ENCODE measurements at regions not wholly inside any gene's neighbourhood (a gene's known extent, or its start where the extent isn't known, plus 50 kb on each side); places are given as distances from the start of the nearest gene placed in this dataset.

DNA sequence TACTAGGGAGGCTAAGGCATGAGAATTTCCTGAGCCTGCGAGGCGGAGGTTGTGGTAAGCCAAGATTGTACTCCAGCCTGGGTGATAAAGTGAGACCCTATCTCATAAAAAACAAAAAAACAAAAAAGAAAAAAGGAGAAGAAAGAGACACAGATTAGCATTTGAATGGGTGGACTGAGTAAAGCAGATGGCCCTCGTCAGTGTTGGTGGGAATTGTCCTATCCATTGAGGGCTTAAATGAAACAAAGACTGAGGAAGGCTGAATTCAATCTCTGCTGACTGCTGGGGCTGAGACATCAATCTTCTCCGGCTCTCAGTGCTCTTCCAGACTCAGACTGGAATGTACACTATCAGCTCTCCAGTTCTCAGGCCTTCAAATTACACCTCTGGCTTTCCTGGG, 136.8 kb downstream of the SLC7A11 start:
- Histone ChIP-seq H3K27ac (ENCODE audit: low read depth in 1 of 2, low read length in 2 of 2) (no peak overlapping the region), H3K9me3 (ENCODE audit: control insufficient read depth in 4 of 4, low read length in 3 of 4) (peaks cover 0 to 2% (median 0%) of the 10 kb centered on the region in 4 donors), H3K36me3 (ENCODE audit: control insufficient read depth in 4 of 4, insufficient read depth in 3 of 4, low read depth in 1 of 4, low read length in 3 of 4) (no peaks in the 10 kb centered on the region), H3K9ac (ENCODE audit: low read depth in 1 of 2, low read length in 2 of 2) (no peak overlapping the region), H3K4me3 (ENCODE audit: low read depth in 1 of 3, low read length in 3 of 3) (no peak overlapping the region), H3K27me3 (ENCODE audit: control insufficient read depth in 4 of 4, insufficient read depth in 4 of 4, low read length in 3 of 4) (no peaks in the 10 kb centered on the region), H3K4me1 (ENCODE audit: control insufficient read depth in 4 of 4, insufficient read depth in 4 of 4, low read length in 3 of 4) (peaks cover 2 to 10% (median 5%) of the 10 kb centered on the region in 4 donors)
- WGBS, result 97% methylated on average over 4 of the region's 4 CpGs
- TF ChIP-seq HNF4A (conservative IDR thresholded peaks at IDR 0.05) (no peak), JUND (IDR thresholded peaks at IDR 0.05) (no peak), RXRA (IDR thresholded peaks at IDR 0.05) (no peak), EGR1 (IDR thresholded peaks at IDR 0.05; ENCODE audit: low read depth in 2 of 2) (no peak), HNF4G (IDR thresholded peaks at IDR 0.05) (no peak), YY1 (IDR thresholded peaks at IDR 0.05) (no peak), RAD21 (IDR thresholded peaks at IDR 0.05) (no peak), GABPA (IDR thresholded peaks at IDR 0.05 in 1 of 2, conservative IDR thresholded peaks at IDR 0.05 in 1 of 2) (no peak), NR2F2 (IDR thresholded peaks at IDR 0.05) (no peak)
- TF ChIP-seq, protein P1, sequence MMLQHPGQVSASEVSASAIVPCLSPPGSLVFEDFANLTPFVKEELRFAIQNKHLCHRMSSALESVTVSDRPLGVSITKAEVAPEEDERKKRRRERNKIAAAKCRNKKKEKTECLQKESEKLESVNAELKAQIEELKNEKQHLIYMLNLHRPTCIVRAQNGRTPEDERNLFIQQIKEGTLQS (IDR thresholded peaks at IDR 0.05), result no peak
- TF ChIP-seq, protein P2, sequence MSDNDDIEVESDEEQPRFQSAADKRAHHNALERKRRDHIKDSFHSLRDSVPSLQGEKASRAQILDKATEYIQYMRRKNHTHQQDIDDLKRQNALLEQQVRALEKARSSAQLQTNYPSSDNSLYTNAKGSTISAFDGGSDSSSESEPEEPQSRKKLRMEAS (IDR thresholded peaks at IDR 0.05), result no peak
- TF ChIP-seq, protein P3, sequence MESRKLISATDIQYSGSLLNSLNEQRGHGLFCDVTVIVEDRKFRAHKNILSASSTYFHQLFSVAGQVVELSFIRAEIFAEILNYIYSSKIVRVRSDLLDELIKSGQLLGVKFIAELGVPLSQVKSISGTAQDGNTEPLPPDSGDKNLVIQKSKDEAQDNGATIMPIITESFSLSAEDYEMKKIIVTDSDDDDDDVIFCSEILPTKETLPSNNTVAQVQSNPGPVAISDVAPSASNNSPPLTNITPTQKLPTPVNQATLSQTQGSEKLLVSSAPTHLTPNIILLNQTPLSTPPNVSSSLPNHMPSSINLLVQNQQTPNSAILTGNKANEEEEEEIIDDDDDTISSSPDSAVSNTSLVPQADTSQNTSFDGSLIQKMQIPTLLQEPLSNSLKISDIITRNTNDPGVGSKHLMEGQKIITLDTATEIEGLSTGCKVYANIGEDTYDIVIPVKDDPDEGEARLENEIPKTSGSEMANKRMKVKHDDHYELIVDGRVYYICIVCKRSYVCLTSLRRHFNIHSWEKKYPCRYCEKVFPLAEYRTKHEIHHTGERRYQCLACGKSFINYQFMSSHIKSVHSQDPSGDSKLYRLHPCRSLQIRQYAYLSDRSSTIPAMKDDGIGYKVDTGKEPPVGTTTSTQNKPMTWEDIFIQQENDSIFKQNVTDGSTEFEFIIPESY (IDR thresholded peaks at IDR 0.05), result no peak
- TF ChIP-seq, protein P4, sequence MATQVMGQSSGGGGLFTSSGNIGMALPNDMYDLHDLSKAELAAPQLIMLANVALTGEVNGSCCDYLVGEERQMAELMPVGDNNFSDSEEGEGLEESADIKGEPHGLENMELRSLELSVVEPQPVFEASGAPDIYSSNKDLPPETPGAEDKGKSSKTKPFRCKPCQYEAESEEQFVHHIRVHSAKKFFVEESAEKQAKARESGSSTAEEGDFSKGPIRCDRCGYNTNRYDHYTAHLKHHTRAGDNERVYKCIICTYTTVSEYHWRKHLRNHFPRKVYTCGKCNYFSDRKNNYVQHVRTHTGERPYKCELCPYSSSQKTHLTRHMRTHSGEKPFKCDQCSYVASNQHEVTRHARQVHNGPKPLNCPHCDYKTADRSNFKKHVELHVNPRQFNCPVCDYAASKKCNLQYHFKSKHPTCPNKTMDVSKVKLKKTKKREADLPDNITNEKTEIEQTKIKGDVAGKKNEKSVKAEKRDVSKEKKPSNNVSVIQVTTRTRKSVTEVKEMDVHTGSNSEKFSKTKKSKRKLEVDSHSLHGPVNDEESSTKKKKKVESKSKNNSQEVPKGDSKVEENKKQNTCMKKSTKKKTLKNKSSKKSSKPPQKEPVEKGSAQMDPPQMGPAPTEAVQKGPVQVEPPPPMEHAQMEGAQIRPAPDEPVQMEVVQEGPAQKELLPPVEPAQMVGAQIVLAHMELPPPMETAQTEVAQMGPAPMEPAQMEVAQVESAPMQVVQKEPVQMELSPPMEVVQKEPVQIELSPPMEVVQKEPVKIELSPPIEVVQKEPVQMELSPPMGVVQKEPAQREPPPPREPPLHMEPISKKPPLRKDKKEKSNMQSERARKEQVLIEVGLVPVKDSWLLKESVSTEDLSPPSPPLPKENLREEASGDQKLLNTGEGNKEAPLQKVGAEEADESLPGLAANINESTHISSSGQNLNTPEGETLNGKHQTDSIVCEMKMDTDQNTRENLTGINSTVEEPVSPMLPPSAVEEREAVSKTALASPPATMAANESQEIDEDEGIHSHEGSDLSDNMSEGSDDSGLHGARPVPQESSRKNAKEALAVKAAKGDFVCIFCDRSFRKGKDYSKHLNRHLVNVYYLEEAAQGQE (IDR thresholded peaks at IDR 0.05), result no peak
- no peak for DNase-seq (ENCODE audit: low spot score)

DNA sequence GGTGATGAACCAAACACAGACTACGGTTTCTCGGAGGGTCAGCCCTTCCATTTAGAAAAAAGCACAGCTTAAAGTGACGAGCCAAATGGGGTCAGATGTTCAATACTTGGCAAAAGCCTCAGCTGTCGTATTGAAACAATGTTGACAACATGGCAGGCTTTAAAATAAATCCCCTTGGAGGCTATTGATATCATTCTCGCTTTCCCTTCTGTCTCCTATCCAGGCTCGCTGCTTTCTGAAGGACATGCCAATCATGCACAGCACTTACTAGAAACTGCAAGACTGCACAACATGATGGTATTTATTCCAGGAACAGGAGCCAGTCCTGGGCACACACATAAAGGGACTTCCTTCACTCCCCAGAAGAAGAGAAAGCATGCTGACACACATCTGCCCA, 137.9 kb downstream of the SLC7A11 start:
- DNase-seq (ENCODE audit: low spot score), result no peak
- Histone ChIP-seq H3K4me1 (ENCODE audit: control insufficient read depth in 4 of 4, insufficient read depth in 4 of 4, low read length in 3 of 4) (peaks cover 2 to 10% (median 5%) of the 10 kb centered on the region in 4 donors), H3K36me3 (ENCODE audit: control insufficient read depth in 4 of 4, insufficient read depth in 3 of 4, low read depth in 1 of 4, low read length in 3 of 4) (no peaks in the 10 kb centered on the region), H3K27ac (ENCODE audit: low read depth in 1 of 2, low read length in 2 of 2) (no peak overlapping the region), H3K27me3 (ENCODE audit: control insufficient read depth in 4 of 4, insufficient read depth in 4 of 4, low read length in 3 of 4) (no peaks in the 10 kb centered on the region), H3K4me3 (ENCODE audit: low read depth in 1 of 3, low read length in 3 of 3) (peak overlapping the region in 1 of 3 donors; percentile 19), H3K9me3 (ENCODE audit: control insufficient read depth in 4 of 4, low read length in 3 of 4) (peaks cover 0 to 2% (median 0%) of the 10 kb centered on the region in 4 donors), H3K9ac (ENCODE audit: low read depth in 1 of 2, low read length in 2 of 2) (no peak overlapping the region)
- 36% methylated on average over 6 of the region's 6 CpGs for WGBS
- TF ChIP-seq GABPA (IDR thresholded peaks at IDR 0.05 in 1 of 2, conservative IDR thresholded peaks at IDR 0.05 in 1 of 2) (no peak), SP1 (IDR thresholded peaks at IDR 0.05) (no peak), JUND (IDR thresholded peaks at IDR 0.05) (no peak), TAF1 (conservative IDR thresholded peaks at IDR 0.05) (no peak), RXRA (IDR thresholded peaks at IDR 0.05) (no peak), HNF4A (conservative IDR thresholded peaks at IDR 0.05) (no peak), RAD21 (IDR thresholded peaks at IDR 0.05) (no peak), FOXA2 (IDR thresholded peaks at IDR 0.05) (no peak), NR2F2 (IDR thresholded peaks at IDR 0.05) (no peak)
- TF ChIP-seq, protein P4 (IDR thresholded peaks at IDR 0.05), result no peak
- TF ChIP-seq, protein P5, sequence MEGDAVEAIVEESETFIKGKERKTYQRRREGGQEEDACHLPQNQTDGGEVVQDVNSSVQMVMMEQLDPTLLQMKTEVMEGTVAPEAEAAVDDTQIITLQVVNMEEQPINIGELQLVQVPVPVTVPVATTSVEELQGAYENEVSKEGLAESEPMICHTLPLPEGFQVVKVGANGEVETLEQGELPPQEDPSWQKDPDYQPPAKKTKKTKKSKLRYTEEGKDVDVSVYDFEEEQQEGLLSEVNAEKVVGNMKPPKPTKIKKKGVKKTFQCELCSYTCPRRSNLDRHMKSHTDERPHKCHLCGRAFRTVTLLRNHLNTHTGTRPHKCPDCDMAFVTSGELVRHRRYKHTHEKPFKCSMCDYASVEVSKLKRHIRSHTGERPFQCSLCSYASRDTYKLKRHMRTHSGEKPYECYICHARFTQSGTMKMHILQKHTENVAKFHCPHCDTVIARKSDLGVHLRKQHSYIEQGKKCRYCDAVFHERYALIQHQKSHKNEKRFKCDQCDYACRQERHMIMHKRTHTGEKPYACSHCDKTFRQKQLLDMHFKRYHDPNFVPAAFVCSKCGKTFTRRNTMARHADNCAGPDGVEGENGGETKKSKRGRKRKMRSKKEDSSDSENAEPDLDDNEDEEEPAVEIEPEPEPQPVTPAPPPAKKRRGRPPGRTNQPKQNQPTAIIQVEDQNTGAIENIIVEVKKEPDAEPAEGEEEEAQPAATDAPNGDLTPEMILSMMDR (IDR thresholded peaks at IDR 0.05; ENCODE audit: low read depth, low read length, missing input control), result no peak
- TF ChIP-seq, protein P1 (IDR thresholded peaks at IDR 0.05), result no peak
- TF ChIP-seq, protein P3 (IDR thresholded peaks at IDR 0.05), result no peak
- TF ChIP-seq, protein P2 (IDR thresholded peaks at IDR 0.05), result no peak

All from liver (tissue), 8 donors.